HG02678 (cell line): ENCODE measurements at regions not wholly inside any gene's neighbourhood (a gene's known extent, or its start where the extent isn't known, plus 50 kb on each side); places are given as distances from the start of the nearest gene placed in this dataset.

ENCODE experiments used
- ATAC-seq: cut with Tn5 transposase; IDR thresholded peaks from one replicate; pipeline ENCODE4 v1.9.1; 2021; ENCODE audit warnings: mild to moderate bottlenecking, moderate library complexity; ENCODE audit not compliant: unreplicated experiment

- no peak for ATAC-seq
These were observed 148.1 kb downstream of the PPARGC1A start for GRCh38 chr4:23741681-23742191.

DNA sequence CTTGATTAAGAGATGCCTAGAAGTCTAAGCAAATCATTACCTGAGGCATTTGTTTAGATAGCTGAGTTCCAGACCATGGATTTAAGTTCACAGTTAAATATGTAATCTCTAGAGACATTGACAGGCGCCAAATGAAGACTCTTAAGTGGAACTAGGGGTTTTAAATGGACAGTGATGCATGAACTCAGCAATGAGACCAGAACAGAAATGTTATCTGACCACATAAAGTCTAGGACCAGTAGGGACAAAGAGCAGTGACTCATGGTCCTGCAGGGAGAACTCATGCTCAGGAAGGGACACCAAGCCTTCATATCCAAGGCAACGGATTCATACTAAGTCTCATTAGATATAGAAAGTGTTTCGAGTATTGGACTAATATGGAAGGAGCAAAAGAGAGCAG lies 152.3 kb downstream of the PPARGC1A start:
- no peak for ATAC-seq

DNA sequence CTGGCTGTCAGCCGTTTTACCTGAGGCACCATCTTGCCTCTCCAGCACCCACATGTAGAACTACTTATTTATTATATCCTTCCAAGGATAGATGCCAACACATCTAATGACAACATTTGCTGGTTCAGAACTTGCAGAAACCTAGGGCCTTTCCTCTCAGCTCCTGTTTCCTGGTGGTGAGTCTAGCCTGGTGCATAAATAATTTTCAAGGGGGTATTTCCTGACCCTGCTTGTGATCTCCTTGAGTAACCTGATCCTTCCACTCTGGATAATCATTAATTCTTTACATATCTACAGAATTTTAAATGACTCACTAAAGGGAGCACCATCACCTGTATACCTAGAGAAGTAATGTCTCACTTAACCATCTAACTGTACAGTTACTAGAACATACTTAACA lies 153.4 kb downstream of the PPARGC1A start:
- ATAC-seq = no peak

GRCh38 chr4:23734000-23734399 lies 155.8 kb downstream of the PPARGC1A start:
- no peak for ATAC-seq

DNA sequence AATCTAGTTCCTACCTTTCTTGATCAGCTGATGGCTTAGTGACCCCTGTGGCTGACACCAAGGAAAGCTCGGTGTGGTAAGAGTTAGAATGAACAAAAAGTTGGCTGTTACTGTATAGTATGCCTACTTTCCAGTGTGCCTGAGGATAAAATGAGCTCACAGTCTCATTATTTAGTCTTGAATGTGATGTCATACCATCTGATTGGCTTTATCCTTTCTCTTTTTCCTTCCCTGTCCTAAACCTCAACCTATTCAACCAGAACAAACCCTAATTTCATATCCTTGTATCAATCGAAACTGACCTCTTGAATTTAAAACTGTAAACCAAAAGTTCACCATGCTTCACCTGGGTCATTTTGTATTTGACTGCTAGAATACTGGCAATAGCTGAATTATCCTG lies 156.4 kb downstream of the PPARGC1A start:
- ATAC-seq = no peak

DNA sequence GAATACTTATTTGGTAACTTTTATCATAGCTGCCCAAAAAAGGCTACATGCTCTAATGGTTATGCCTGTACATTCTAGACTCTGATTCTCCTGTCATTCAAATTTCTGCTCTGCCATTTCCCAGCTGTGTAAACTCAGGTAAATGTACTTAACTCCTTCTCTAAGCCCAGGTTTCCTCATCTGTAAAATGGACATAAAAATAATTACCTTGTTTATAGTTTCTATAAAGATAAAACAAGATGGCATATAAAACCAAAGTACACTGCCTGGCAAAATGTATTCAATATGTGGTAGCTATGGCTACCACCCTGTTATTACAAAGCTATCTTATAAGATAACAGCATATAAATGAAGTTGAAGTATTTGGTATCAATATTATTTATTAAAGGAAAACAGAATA lies 158.8 kb downstream of the PPARGC1A start:
- ATAC-seq = no peak

GRCh38 chr4:23728971-23729370 lies 160.9 kb downstream of the PPARGC1A start:
- no peak for ATAC-seq

DNA sequence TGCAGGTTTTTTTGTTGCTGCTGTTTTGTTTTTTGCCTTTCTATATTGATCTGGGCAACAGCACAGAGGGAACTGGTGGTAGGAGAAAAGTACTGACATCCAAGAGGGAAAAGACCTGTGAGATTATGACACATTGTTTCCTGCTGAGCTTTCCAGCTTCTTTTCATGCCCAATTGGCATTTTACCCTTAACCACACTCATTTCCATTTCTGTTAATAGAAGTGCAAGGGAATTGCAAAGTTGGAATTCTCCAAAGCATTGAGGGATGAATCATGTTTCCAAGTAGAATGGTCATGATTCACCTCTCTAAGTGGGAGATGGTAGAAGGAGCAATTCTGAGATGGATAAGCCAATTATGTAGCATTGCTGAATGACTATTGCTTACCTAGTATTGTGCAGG lies 161.5 kb downstream of the PPARGC1A start:
- ATAC-seq = no peak

DNA sequence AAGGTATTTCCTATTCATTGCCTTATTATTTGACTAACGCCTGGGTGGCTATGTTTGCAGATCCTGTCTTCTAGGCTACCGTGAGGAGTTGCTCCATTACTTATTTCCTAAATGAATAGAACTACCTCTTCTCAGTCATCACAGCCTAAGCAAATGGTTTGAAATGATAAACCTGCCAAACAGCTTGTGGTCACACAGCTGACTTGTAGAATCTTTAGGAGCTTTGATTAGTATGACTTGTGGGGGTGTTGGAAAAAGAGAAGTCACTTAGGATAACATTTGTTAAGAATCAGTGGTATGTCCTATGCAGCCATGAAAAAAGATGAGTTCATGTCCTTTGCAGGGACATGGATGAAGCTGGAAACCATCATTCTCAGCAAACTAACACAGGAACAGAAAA lies 169.3 kb downstream of the PPARGC1A start:
- no peak for ATAC-seq

DNA sequence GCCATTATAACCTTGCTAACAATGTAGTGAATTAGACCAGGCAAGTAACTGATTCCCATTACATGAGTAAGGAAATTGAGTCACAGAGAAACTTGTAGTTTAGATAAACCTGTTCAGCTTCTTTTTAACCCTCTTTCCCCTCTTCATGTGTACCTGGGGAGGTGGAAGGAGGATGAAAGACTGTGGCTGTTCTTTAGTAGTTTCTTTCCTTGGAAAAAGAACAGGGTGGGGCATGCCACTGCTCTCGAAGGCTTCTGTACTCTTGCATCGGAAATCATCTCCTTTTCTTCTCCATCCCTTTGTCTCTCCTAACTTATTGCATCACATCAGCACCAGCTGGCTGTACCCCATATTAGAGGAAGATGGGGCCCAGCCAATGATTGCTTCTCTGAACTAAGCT lies 171.4 kb downstream of the PPARGC1A start:
- ATAC-seq = no peak

DNA sequence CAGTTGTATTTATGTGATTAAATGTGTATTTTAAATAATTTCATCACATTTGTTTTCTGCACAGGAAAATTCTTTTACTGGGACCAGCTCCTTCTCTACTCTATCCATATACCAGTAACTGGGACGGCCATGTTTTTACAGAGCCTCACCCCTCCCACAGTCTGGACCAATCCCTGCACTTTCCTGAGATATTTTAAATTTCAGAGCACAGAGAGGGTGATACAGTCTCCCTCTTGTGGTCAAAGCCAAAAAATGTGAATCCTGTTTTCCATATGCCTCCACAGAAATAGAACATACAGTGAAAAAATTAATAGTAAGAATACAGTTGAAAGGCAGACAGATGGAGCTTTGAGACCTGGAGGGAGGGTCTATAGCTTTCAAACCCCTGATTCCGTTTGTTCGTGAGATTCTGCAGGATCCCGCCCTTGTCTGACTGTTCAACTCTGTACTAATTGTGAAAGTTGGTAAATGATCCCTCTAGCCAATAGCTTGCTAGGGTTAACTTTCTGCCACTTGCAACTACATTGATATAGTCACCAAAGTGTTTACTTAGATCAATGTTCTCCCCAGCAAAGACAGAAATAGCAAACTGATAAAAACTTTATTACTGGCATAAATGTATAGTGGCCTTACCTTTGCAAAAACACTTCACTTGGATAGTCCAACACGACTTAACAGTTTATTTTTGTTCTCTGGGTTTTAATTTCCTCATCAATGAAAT lies 172.2 kb downstream of the PPARGC1A start:
- no peak for ATAC-seq

DNA sequence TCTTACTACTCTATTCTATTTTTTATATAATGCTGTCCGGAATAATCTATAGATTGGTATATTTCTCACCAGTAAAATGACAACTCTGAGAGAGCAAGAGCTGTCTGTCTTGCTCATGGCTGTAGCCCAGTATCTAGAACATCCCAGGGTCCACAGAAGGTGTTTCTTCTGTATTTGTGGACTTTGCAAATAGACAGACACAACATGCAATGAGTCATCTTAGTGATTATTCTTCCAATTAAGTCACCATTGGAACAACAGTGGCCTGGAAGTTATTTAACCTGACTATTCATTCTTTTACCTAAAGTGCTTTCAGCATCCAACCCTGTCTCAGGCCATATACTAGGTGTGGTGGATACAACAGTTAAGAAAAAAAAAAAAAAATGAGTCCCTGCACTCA lies 179.5 kb downstream of the PPARGC1A start:
- no peak for ATAC-seq

DNA sequence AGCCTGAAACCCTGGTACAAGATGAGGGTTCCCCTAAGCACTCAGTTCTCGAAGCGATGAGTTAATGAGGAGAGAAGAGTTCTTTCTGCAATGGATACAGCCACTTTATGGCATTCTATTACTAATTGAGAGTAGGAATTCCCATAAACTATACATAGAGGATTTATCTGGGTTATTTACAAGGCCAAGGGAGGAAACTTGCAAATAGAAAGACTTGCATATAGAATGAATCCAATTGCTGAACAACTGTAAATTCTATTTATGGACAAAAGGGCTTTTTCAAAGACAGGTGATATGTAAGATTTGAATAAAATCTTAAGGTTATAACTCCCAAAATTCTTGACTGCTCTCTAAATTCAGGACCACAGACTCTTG lies 182.2 kb downstream of the PPARGC1A start:
- no peak for ATAC-seq

GRCh38 chr4:23706972-23707651 lies 182.7 kb downstream of the PPARGC1A start:
- ATAC-seq = no peak

DNA sequence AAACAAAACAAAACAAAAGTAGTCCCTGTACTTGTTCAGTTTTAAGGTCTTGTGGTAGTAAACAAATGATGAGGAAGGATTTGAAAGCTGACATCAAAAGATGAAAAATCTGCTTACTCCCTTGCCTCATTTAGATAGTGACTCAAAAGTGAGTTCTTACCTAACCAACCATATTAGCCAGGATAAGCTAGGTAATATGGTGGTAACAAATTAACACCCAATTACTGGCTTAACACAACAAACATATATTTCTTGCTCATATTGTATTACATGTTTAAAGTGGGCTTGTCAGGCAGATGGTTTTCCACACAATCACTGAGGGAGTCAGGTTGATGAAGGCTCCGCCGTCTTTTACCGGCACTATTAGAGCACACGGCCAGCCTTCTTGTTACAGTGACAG lies 189.7 kb downstream of the PPARGC1A start:
- no peak for ATAC-seq

DNA sequence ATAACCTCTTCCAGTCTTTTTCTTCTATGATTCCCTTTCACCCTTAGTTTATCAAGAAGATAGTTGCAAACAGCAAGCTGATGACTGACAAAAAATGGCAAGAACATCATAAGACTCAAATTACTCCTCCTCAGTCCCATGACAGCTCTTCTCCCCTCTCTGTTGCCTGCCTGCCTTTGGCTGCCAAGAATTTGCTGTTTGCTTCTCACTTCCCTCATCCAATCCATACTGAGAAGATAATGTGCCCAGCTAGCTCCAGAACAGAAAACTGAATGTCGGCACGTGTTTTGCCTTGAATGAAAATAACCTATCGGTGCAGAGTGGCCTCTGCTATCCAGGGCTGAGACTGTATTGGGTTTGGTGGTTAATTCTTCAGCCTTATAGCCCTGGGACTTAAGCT lies 192.1 kb downstream of the PPARGC1A start:
- no peak for ATAC-seq

GRCh38 chr4:23697001-23697528 lies 192.8 kb downstream of the PPARGC1A start:
- no peak for ATAC-seq

DNA sequence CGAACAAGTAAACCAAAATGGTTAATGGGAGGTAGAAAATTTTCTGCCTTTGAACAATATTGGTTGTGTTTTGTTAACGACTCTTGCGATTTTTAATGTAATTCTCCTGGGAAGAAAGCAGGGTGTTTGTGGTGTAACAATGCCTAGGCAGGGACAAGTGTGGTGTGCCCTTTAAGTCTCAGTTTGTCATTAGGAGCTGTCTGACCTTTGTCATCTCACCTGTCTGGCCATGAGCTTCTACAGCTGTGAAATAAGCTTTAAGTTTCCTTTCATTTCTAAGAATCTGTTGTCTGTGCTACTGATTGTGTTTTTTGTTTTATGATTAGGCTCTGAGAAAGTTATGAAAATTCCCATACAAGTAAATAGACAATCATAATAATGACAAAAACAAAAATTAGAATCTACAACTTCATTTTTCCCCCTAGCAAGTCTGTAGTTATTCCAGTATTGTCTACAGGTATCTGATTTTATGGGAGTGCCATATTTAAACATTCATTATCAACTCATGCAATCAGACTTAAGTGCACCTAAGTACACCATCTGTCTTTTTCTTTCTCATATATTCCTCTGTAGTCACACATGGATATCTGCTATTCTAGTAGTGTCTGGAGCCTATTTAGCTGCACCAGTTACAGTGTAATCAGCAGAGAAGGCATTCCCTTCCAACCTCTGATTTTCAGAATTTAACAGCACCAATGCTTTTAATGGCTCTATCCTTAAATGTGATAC lies 203.5 kb downstream of the PPARGC1A start:
- ATAC-seq = no peak

DNA sequence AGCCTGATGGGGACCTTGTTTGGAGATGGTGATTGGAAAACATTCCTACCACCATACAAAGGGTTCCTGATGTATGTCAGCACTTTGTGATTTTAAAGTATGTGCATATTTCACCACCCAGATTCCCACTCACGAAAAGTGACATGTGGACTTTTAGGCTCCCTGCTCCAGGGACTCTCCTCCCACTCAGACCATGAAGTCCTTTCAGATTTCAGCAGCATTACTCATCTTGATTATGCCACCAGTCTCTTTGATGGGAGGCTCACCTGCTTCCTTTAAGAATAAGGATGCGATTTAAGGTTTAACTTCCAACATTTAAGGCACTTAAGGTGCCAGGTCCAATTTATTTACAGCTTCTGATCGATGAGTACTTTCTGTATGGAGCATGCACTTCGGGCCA lies 204.4 kb downstream of the PPARGC1A start:
- ATAC-seq = no peak

- no peak for ATAC-seq
These were observed 209.0 kb downstream of the PPARGC1A start for GRCh38 chr4:23680671-23681518.

DNA sequence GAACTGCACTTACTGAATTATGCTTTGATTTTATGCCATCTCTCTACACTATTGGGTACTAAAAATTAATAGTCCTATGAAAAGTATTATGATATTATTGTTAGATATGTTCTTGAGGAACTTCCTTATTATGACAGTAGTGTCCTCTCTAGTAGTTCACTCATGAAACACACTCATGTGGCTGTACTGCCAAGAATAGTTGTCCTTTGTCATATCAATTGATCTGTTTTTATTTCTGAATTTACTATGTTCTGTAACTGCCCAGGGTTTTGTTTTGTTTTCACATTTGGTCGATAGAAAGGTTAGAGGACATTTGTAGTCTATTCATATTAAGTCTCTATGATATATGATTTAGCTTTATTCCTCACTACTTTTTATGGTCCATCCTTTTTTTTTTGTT lies 215.2 kb downstream of the PPARGC1A start:
- ATAC-seq = no peak
